Endothelial cell of umbilical vein (primary cell): ENCODE measurements at regions not wholly inside any gene's neighbourhood (a gene's known extent, or its start where the extent isn't known, plus 50 kb on each side); places are given as distances from the start of the nearest gene placed in this dataset.

Source experiments
- BruUV-seq: library from RNA; stranded (reverse); fragments of 400-500 nt; replicated peaks from 2 replicates; lab custom pipeline; 2021; lab: Mats Ljungman, UMichigan
- CTCF ChIA-PET: fragments of 300-600, 350-600 bp; sonication (Branson Sonifier 250); formaldehyde crosslinking; loops from one replicate; lab custom pipeline; 2021; ENCODE audit warnings: antibody characterized with exemption, inconsistent platforms; lab: Charles Lee
- POLR2A ChIA-PET: fragments of 300-600, 350-600 bp; sonication (Branson Sonifier 250); formaldehyde crosslinking; loops from one replicate; lab custom pipeline; 2021; ENCODE audit warnings: antibody characterized with exemption, inconsistent platforms; lab: Charles Lee
- DNase-seq: peaks from one replicate; pipeline ENCODE4 v3.0.0-alpha.2; 2011; ENCODE audit warnings: low read depth, low spot score
- FAIRE-seq: peaks from 2 replicates; lab custom pipeline; 2011; peaks lifted over from hg19 to GRCh38; lab: Jason Lieb, UNC
- H2AFZ ChIP-seq: 2 replicates; pipeline ENCODE4 v1.6.0; 2012; ENCODE audit warnings: low read depth, low read length, control low read depth, inconsistent platforms
- H3K27ac ChIP-seq: 2 replicates; pipeline ENCODE4 v1.5.1; 2011; ENCODE audit warnings: low read depth, mild to moderate bottlenecking, control low read depth, low read length, moderate library complexity; ENCODE audit not compliant: insufficient read depth
- H3K27me3 ChIP-seq, 2 experiments: 2 replicates each; pipeline versions ENCODE4 v1.6.0 to v1.6.1; 2011; ENCODE audit warnings: low read length in 2 of 2, mixed read lengths in 1 of 2; ENCODE audit not compliant: control insufficient read depth in 2 of 2, insufficient read depth in 2 of 2
- H3K36me3 ChIP-seq, 2 experiments: 2 replicates in 1 of 2; 3 replicates in 1 of 2; pipeline ENCODE4 v1.5.1; 2011; ENCODE audit warnings: low read length in 2 of 2, mild to moderate bottlenecking in 1 of 2, moderate library complexity in 1 of 2; ENCODE audit not compliant: control insufficient read depth in 2 of 2, insufficient read depth in 2 of 2; ENCODE audit errors: extremely low read depth in 1 of 2
- H3K4me1 ChIP-seq: 3 replicates; pipeline ENCODE4 v1.5.1; 2011; ENCODE audit warnings: mild to moderate bottlenecking, low read length; ENCODE audit not compliant: control insufficient read depth, insufficient read depth; ENCODE audit errors: extremely low read depth
- H3K4me2 ChIP-seq: 2 replicates; pipeline ENCODE4 v1.6.1; 2011; ENCODE audit warnings: low read length, control low read depth, mixed read lengths; ENCODE audit not compliant: insufficient read depth
- H3K4me3 ChIP-seq, 3 experiments: fragments of 200-600 bp in 1 of 3; sonication (generic), shearing (Covaris generic) in 1 of 3; replicated peaks in 1 of 3; 2 replicates each; pipeline ENCODE4 v1.5.1; 2011 to 2016; ENCODE audit warnings: control low read depth in 3 of 3, low read length in 3 of 3, mild to moderate bottlenecking in 2 of 3, inconsistent platforms in 1 of 3, low read depth in 1 of 3, moderate library complexity in 1 of 3; ENCODE audit not compliant: insufficient read depth in 1 of 3
- H3K79me2 ChIP-seq: 2 replicates; pipeline ENCODE4 v1.6.0; 2012; ENCODE audit warnings: low read length, inconsistent platforms; ENCODE audit not compliant: control insufficient read depth, insufficient read depth
- H3K9ac ChIP-seq: replicated peaks from 2 replicates; pipeline ENCODE3; 2011; ENCODE audit warnings: low read length, control low read depth; ENCODE audit not compliant: insufficient read depth; ENCODE audit errors: extremely low read depth
- H3K9me1 ChIP-seq: replicated peaks from 3 replicates; pipeline ENCODE4 v1.6.0; 2011; ENCODE audit warnings: mild to moderate bottlenecking, low read length; ENCODE audit not compliant: control insufficient read depth, insufficient read depth; ENCODE audit errors: extremely low read depth
- H3K9me3 ChIP-seq: replicated peaks from 2 replicates; pipeline ENCODE4 v1.5.1; 2012; ENCODE audit warnings: low read length, inconsistent platforms; ENCODE audit not compliant: control insufficient read depth, insufficient read depth
- H4K20me1 ChIP-seq: replicated peaks from 2 replicates; pipeline ENCODE3; 2011; ENCODE audit warnings: mild to moderate bottlenecking, low read length; ENCODE audit not compliant: control insufficient read depth, insufficient read depth; ENCODE audit errors: extremely low read depth
- EZH2 ChIP-seq: IDR thresholded peaks from 2 replicates; pipeline ENCODE4 v1.6.1; 2012; ENCODE audit warnings: borderline replicate concordance, low read depth, mild to moderate bottlenecking, moderate library complexity, low read length, inconsistent platforms; ENCODE audit not compliant: severe bottlenecking
- FOS ChIP-seq: IDR thresholded peaks from 2 replicates; pipeline ENCODE4 v1.6.1; 2011; ENCODE audit warnings: mild to moderate bottlenecking, low read length, moderate library complexity, borderline replicate concordance; ENCODE audit not compliant: insufficient read depth
- GATA2 ChIP-seq: IDR thresholded peaks from 2 replicates; pipeline ENCODE4 v1.7.0; 2011; ENCODE audit warnings: low read depth, mild to moderate bottlenecking, moderate library complexity, mixed read lengths, low read length; ENCODE audit not compliant: insufficient read length, insufficient read depth
- JUN ChIP-seq: IDR thresholded peaks from 2 replicates; pipeline ENCODE4 v1.6.1; 2011; ENCODE audit warnings: borderline replicate concordance, low read depth; ENCODE audit not compliant: insufficient read length, insufficient read depth
- MYC ChIP-seq: IDR thresholded peaks from one replicate; pipeline ENCODE4 v1.6.1; 2011; ENCODE audit warnings: mild to moderate bottlenecking, low read depth, low read length
- POLR2A ChIP-seq: IDR thresholded peaks from 2 replicates; pipeline ENCODE4 v1.6.1; 2012; ENCODE audit warnings: low read depth, mild to moderate bottlenecking, control low read depth, low read length
- POLR2AphosphoS5 ChIP-seq: IDR thresholded peaks from 2 replicates; pipeline ENCODE4 v1.6.1; 2012; ENCODE audit warnings: low read depth, mild to moderate bottlenecking, control low read depth, low read length, moderate library complexity; ENCODE audit not compliant: insufficient read depth
- dilution Hi-C: fragments of 300-500 bp; cut with MboI; formaldehyde crosslinking; loops from one replicate; pipeline ENCODE4 v1.15.0; 2019; ENCODE audit warnings: low sequenced_read_pairs; ENCODE audit not compliant: extremely low pct_ligation_motif_present
- intact Hi-C: fragments of 100-400 bp; cut with micrococcal nuclease; formaldehyde crosslinking; loops from one replicate; pipeline ENCODE4 v1.10.0; 2022
- TF ChIP-seq, protein P1 (sequence below): IDR thresholded peaks from 2 replicates; pipeline ENCODE4 v1.6.1; 2011; ENCODE audit not compliant: insufficient read depth, insufficient read length
- TF ChIP-seq, protein P2 (sequence below), 2 donors: IDR thresholded peaks; 1 replicate in 1 of 2; 2 replicates in 1 of 2; pipeline ENCODE4 v1.5.1; 2011; ENCODE audit warnings: low read length in 2 of 2, mild to moderate bottlenecking in 2 of 2, moderate library complexity in 2 of 2, control low read depth in 1 of 2, inconsistent platforms in 1 of 2, low read depth in 1 of 2; ENCODE audit not compliant: insufficient read depth in 1 of 2; ENCODE audit errors: extremely low read depth in 1 of 2

- CTCF ChIA-PET: interaction anchor here (1.2 kb wide), 1 partner anchor 10 kb away, joined by 3 read pairs; no protein-coding TSS in a partner anchor
- H2AFZ ChIP-seq: no peak overlapping the region
Measured at GRCh38 chr2:146041274-146041910, 1521.5 kb upstream of the ZEB2 start.

More at GRCh38 chr2:146041274-146041910, 1521.5 kb upstream of the ZEB2 start:
- dilution Hi-C loops (no loop called here), intact Hi-C loops (no loop called here)
- POLR2A ChIA-PET: no interaction called here
- Histone ChIP-seq H3K79me2 (no peaks in the 10 kb centered on the region), H3K9me1 (no peaks in the 10 kb centered on the region), H4K20me1 (no peaks in the 10 kb centered on the region), H3K4me1 (no peaks in the 10 kb centered on the region), H3K27me3 (no peaks in the 10 kb centered on the region), H3K36me3 (no peaks in the 10 kb centered on the region), H3K9ac (no peak overlapping the region), H3K4me3 (no peak overlapping the region), H3K27ac (no peak overlapping the region), H3K9me3 (no peaks in the 10 kb centered on the region), H3K4me2 (no peak overlapping the region)
- no peak for FAIRE-seq
- TF ChIP-seq JUN (no peak), EZH2 (no peak), MYC (no peak), POLR2AphosphoS5 (no peak), FOS (no peak), POLR2A (no peak), GATA2 (no peak)
- TF ChIP-seq, protein P1, sequence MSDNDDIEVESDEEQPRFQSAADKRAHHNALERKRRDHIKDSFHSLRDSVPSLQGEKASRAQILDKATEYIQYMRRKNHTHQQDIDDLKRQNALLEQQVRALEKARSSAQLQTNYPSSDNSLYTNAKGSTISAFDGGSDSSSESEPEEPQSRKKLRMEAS: no peak
- TF ChIP-seq, protein P2, sequence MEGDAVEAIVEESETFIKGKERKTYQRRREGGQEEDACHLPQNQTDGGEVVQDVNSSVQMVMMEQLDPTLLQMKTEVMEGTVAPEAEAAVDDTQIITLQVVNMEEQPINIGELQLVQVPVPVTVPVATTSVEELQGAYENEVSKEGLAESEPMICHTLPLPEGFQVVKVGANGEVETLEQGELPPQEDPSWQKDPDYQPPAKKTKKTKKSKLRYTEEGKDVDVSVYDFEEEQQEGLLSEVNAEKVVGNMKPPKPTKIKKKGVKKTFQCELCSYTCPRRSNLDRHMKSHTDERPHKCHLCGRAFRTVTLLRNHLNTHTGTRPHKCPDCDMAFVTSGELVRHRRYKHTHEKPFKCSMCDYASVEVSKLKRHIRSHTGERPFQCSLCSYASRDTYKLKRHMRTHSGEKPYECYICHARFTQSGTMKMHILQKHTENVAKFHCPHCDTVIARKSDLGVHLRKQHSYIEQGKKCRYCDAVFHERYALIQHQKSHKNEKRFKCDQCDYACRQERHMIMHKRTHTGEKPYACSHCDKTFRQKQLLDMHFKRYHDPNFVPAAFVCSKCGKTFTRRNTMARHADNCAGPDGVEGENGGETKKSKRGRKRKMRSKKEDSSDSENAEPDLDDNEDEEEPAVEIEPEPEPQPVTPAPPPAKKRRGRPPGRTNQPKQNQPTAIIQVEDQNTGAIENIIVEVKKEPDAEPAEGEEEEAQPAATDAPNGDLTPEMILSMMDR (IDR thresholded peaks at IDR 0.05; ENCODE audit: extremely low read depth in 1 of 2, insufficient read depth in 1 of 2, low read depth in 1 of 2, low read length in 2 of 2): no peak
- no peak for DNase-seq
- no TSS peak for BruUV-seq
